Astrocyte (in vitro differentiated cells and primary cell): ENCODE measurements at regions not wholly inside any gene's neighbourhood (a gene's known extent, or its start where the extent isn't known, plus 50 kb on each side); places are given as distances from the start of the nearest gene placed in this dataset.
"Not testable (repeated sequence)": the region's sequence is repeated elsewhere in the genome, so short reads cannot be mapped to it uniquely, and the experiment has no call there.

ENCODE experiments used
- EZH2 ChIP-seq: IDR thresholded peaks from 2 replicates; pipeline ENCODE4 v1.6.1; 2012; ENCODE audit warnings: mild to moderate bottlenecking, low read length, inconsistent platforms; ENCODE audit not compliant: insufficient read depth
- TF ChIP-seq, protein P1 (sequence below): IDR thresholded peaks from 2 replicates; pipeline ENCODE4 v1.5.1; 2011; ENCODE audit warnings: low read depth, mild to moderate bottlenecking, inconsistent platforms, low read length, moderate library complexity; ENCODE audit not compliant: insufficient read depth

DNA sequence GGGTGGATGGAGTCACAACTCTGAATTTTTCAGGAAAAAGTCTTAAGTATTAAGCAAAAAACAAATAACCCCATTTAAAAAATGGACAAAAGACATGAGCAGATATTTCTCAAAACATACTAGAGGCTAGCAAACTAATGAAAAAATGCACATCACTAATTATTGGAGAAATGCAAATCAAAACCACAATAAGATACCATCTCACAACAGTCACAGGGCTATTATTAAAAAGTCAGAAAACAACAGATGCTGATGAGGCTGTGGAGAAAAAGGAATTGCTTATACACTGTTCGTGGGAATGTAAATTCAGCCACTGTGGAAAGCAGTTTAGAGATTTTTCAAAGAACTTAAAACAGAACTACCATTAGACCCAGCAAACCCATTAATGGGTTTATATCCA, 125.4 kb upstream of the NBPF19 start:
- TF ChIP-seq EZH2 = not testable (repeated sequence)
- TF ChIP-seq, protein P1, sequence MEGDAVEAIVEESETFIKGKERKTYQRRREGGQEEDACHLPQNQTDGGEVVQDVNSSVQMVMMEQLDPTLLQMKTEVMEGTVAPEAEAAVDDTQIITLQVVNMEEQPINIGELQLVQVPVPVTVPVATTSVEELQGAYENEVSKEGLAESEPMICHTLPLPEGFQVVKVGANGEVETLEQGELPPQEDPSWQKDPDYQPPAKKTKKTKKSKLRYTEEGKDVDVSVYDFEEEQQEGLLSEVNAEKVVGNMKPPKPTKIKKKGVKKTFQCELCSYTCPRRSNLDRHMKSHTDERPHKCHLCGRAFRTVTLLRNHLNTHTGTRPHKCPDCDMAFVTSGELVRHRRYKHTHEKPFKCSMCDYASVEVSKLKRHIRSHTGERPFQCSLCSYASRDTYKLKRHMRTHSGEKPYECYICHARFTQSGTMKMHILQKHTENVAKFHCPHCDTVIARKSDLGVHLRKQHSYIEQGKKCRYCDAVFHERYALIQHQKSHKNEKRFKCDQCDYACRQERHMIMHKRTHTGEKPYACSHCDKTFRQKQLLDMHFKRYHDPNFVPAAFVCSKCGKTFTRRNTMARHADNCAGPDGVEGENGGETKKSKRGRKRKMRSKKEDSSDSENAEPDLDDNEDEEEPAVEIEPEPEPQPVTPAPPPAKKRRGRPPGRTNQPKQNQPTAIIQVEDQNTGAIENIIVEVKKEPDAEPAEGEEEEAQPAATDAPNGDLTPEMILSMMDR = not testable (repeated sequence)
